ENCODE measurements at regions not wholly inside any gene's neighbourhood (a gene's known extent, or its start where the extent isn't known, plus 50 kb on each side); places are given as distances from the start of the nearest gene placed in this dataset.

DNA sequence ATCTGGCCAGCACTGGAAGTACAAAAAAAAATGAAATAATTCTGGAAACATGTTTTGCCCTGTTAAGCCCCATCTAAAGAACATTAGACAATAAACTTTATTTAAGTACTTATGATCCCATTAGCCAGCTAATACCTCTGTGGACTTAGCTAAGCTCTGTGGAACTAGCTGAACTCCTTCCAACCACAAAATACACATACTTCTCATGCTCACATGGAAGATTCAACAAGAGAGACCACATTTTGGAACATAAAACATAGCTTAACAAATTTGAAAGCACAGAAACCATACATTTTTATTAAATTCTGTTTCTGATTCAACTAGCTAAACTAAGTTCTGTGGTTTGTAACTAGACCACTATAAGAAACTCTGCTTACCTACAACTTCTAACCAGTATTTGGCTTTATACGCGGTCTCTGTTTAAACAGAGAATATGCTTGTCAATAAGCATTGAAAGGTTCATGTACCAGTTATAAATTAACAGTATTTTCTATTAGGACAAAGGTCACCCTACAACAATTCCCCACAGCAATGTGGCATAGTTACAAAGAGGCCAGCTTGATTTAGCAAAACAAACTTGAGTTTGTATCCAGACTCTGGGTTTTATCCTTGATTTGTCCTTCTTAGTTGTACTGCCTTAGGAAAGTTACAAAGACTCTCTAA is 300.1 kb downstream of the C12orf50 start:
- Mint-ChIP-seq H3K9me3 (peaks cover 3% of the 10 kb centered on the region), H3K27ac (no peak overlapping the region), H3K27me3 (no peaks in the 10 kb centered on the region), H3K4me1 (ENCODE audit: low read depth) (no peaks in the 10 kb centered on the region), H3K4me3 (no peak overlapping the region), H3K36me3 (ENCODE audit: low read depth) (no peaks in the 10 kb centered on the region)

DNA sequence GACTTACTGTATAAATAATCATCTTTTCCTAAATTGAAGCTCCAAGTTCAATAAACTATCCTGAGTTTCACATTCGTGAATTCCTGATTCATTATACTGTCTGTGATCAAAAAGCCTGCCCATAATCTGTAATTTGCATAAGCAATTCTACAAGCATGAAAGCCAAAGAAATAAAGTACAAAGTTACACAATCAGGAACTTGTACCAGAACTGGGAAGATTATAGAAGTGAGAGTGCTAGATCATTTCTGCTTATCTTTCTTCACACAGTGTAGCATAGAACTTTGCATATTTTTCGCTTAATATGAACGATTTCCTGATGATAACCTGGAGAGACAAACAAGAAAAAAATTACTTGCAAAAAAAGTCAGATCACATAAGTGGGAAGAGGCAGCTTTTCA is 308.2 kb downstream of the C12orf50 start:
- H3K9me3 Mint-ChIP-seq: no peaks in the 10 kb centered on the region
- H3K36me3 Mint-ChIP-seq (ENCODE audit: low read depth): no peaks in the 10 kb centered on the region
- H3K27ac Mint-ChIP-seq: no peak overlapping the region
- no peaks in the 10 kb centered on the region for H3K27me3 Mint-ChIP-seq
- H3K4me1 Mint-ChIP-seq (ENCODE audit: low read depth): no peaks in the 10 kb centered on the region
- no peak overlapping the region for H3K4me3 Mint-ChIP-seq

DNA sequence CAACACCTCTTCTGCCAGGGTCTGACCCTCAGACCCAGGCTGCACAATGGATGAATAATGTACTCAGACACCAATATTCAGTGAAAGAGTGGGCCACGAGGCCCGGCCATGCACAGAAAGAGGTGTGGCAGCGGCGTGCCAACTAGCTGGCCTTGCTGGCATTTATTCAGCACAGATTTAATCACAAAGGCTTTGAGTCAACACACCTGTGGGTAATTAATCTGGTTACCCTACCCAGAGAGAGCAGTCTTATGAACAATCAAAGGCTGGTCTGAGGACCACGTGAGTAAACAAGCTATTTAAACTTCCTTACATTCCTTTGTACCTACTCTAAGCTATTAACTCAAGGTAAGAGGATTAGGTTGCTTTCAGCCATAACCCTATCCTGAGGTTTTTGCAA is 324.8 kb downstream of the C12orf50 start:
- no peaks in the 10 kb centered on the region for H3K4me1 Mint-ChIP-seq (ENCODE audit: low read depth)
- no peaks in the 10 kb centered on the region for H3K36me3 Mint-ChIP-seq (ENCODE audit: low read depth)
- H3K9me3 Mint-ChIP-seq: peaks cover 6% of the 10 kb centered on the region
- H3K4me3 Mint-ChIP-seq: no peak overlapping the region
- no peak overlapping the region for H3K27ac Mint-ChIP-seq
- H3K27me3 Mint-ChIP-seq: no peaks in the 10 kb centered on the region

- H3K36me3 Mint-ChIP-seq (ENCODE audit: low read depth): no peaks in the 10 kb centered on the region
- no peaks in the 10 kb centered on the region for H3K4me1 Mint-ChIP-seq (ENCODE audit: low read depth)
- no peaks in the 10 kb centered on the region for H3K27me3 Mint-ChIP-seq
- no peak overlapping the region for H3K27ac Mint-ChIP-seq
- H3K4me3 Mint-ChIP-seq: no peak overlapping the region
- H3K9me3 Mint-ChIP-seq: peaks cover 8% of the 10 kb centered on the region
Observed at GRCh38 chr12:87690236-87690810, 338.9 kb downstream of the C12orf50 start.

GRCh38 chr12:87689196-87689595 is 340.0 kb downstream of the C12orf50 start:
- H3K9me3 Mint-ChIP-seq: peaks cover 8% of the 10 kb centered on the region
- no peaks in the 10 kb centered on the region for H3K4me1 Mint-ChIP-seq (ENCODE audit: low read depth)
- no peak overlapping the region for H3K27ac Mint-ChIP-seq
- no peaks in the 10 kb centered on the region for H3K27me3 Mint-ChIP-seq
- no peak overlapping the region for H3K4me3 Mint-ChIP-seq
- H3K36me3 Mint-ChIP-seq (ENCODE audit: low read depth): no peaks in the 10 kb centered on the region

GRCh38 chr12:87687362-87687761 is 341.8 kb downstream of the C12orf50 start:
- no peak overlapping the region for H3K4me3 Mint-ChIP-seq
- H3K36me3 Mint-ChIP-seq (ENCODE audit: low read depth): no peaks in the 10 kb centered on the region
- H3K9me3 Mint-ChIP-seq: peaks cover 4% of the 10 kb centered on the region
- no peaks in the 10 kb centered on the region for H3K27me3 Mint-ChIP-seq
- no peak overlapping the region for H3K27ac Mint-ChIP-seq
- H3K4me1 Mint-ChIP-seq (ENCODE audit: low read depth): no peaks in the 10 kb centered on the region

DNA sequence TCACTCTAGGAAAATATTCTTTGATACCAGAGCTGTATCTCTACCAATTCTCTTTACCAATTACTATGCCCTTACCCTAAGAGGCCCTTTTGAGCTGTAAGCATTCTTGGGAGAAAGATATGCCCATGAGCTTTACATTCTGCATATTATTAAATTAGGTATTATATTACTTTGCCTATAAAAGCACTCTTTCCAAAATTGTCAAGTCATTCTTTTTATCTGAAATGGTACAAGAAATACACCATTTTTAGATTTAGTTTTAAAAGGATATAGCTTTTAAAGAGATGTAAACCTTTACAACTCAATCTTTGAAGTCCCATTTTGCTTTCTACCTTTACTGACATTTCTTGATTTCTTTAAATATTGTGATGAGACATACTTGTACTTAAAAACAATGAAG is 343.5 kb downstream of the C12orf50 start:
- no peaks in the 10 kb centered on the region for H3K27me3 Mint-ChIP-seq
- H3K4me1 Mint-ChIP-seq (ENCODE audit: low read depth): no peaks in the 10 kb centered on the region
- H3K36me3 Mint-ChIP-seq (ENCODE audit: low read depth): no peaks in the 10 kb centered on the region
- H3K4me3 Mint-ChIP-seq: no peak overlapping the region
- H3K27ac Mint-ChIP-seq: no peak overlapping the region
- peaks cover 4% of the 10 kb centered on the region for H3K9me3 Mint-ChIP-seq

DNA sequence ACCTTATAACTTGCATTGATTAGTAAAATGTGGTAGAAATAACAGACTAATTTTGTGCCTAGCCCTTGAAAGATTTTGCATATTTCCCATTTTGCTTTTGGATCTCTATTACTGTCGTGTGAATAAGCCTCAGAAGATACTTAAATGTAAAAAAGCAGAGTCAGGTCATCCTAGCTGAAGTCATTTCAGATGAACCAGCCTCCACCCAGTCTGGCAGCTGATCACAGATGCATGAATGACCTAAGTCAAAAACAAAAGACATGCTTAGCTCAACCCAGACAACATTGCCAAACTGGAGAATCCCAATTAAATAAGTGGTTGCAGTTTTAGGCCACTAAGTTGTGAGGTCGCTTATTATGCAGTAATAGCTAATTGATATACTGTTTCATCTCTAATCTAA is 349.9 kb downstream of the C12orf50 start:
- Mint-ChIP-seq H3K4me3 (no peak overlapping the region), H3K4me1 (ENCODE audit: low read depth) (no peaks in the 10 kb centered on the region), H3K36me3 (ENCODE audit: low read depth) (no peaks in the 10 kb centered on the region), H3K27ac (no peak overlapping the region), H3K9me3 (peaks cover 5% of the 10 kb centered on the region), H3K27me3 (no peaks in the 10 kb centered on the region)

GRCh38 chr12:87678453-87678852 is 350.7 kb downstream of the C12orf50 start:
- H3K4me3 Mint-ChIP-seq: no peak overlapping the region
- peaks cover 5% of the 10 kb centered on the region for H3K9me3 Mint-ChIP-seq
- H3K27ac Mint-ChIP-seq: no peak overlapping the region
- H3K4me1 Mint-ChIP-seq (ENCODE audit: low read depth): no peaks in the 10 kb centered on the region
- no peaks in the 10 kb centered on the region for H3K27me3 Mint-ChIP-seq
- H3K36me3 Mint-ChIP-seq (ENCODE audit: low read depth): no peaks in the 10 kb centered on the region

- H3K27me3 Mint-ChIP-seq: no peaks in the 10 kb centered on the region
- peaks cover 5% of the 10 kb centered on the region for H3K9me3 Mint-ChIP-seq
- H3K4me1 Mint-ChIP-seq (ENCODE audit: low read depth): no peaks in the 10 kb centered on the region
- no peak overlapping the region for H3K4me3 Mint-ChIP-seq
- H3K27ac Mint-ChIP-seq: no peak overlapping the region
- no peaks in the 10 kb centered on the region for H3K36me3 Mint-ChIP-seq (ENCODE audit: low read depth)
Observed at GRCh38 chr12:87676731-87677130, 352.5 kb downstream of the C12orf50 start.

DNA sequence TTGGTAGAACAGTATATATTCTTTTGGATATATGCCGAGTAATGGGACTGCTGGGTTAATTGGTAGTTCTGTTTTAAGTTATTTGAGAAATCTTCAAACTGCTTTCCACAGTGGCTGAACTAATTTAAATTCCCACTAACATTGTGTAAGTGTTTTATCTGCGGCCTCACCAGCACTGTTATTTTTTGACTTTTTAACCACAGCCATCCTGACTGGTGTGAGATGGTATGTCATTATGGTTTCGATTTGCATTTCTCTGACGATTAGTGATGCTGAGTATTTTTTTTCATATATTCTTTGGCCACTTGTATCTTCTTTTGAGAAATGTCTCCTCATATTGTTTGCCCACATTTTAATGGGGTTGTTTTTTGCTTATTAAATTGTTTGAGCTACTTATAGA is 357.4 kb downstream of the C12orf50 start:
- H3K27me3 Mint-ChIP-seq: no peaks in the 10 kb centered on the region

DNA sequence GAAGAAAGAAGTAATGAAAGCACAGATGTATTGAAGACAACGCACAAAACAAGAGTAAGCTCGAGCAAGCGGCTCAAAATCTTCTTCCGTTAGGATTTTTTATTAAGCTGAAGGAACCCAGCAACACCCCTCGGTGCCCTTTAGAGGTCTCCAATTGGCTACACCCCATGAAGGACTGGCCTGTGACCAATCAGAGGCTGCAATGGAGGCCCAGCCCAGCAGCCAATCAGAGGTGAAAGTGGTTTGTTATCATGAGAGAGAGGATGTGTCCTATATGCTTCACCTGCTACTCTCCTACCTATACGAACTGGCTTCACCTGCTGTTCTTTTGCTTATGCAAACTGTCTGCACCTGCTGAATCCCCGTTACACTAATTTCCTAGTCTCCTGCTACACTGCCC is 358.8 kb downstream of the C12orf50 start:
- Mint-ChIP-seq H3K27ac (no peak overlapping the region), H3K4me3 (no peak overlapping the region), H3K9me3 (no peaks in the 10 kb centered on the region)

More for the DNA sequence above, 357.4 kb downstream of the C12orf50 start:
- no peaks in the 10 kb centered on the region for H3K9me3 Mint-ChIP-seq
- no peak overlapping the region for H3K27ac Mint-ChIP-seq
- H3K36me3 Mint-ChIP-seq (ENCODE audit: low read depth): no peaks in the 10 kb centered on the region
- H3K4me1 Mint-ChIP-seq (ENCODE audit: low read depth): no peaks in the 10 kb centered on the region
- H3K4me3 Mint-ChIP-seq: no peak overlapping the region

GRCh38 chr12:87667378-87667777 is 361.8 kb downstream of the C12orf50 start:
- Mint-ChIP-seq H3K36me3 (ENCODE audit: low read depth) (no peaks in the 10 kb centered on the region), H3K27me3 (no peaks in the 10 kb centered on the region), H3K4me1 (ENCODE audit: low read depth) (no peaks in the 10 kb centered on the region), H3K9me3 (no peaks in the 10 kb centered on the region), H3K4me3 (no peak overlapping the region), H3K27ac (no peak overlapping the region)

More for the DNA sequence above, 358.8 kb downstream of the C12orf50 start:
- H3K36me3 Mint-ChIP-seq (ENCODE audit: low read depth): no peaks in the 10 kb centered on the region
- no peaks in the 10 kb centered on the region for H3K27me3 Mint-ChIP-seq
- no peaks in the 10 kb centered on the region for H3K4me1 Mint-ChIP-seq (ENCODE audit: low read depth)

DNA sequence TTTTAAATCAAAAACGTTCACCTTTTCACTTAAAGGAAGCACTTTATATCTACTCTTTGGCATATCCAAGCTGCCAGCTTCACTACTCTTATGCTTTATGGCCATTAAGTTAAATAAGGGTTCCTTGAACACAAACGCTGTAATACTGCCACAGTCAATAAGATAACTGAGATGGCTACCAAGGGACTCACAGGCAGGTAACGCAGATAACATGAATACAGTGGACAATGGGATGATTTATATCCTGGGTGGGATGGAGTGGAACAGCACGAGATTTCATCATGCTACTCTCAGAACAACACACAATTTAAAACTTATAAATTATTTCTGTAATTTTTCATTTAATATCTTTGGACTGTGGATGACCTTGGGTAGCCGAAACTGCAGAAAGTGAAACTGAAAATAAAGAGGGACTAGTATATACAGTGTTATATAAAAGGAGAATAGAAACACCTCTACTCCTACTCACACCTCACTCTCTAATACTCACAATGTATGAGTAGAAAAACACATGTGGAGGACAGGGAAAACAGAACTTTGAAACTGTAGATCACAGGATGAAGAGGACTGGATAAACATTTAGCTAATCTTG is 367.3 kb downstream of the C12orf50 start:
- no peaks in the 10 kb centered on the region for H3K27me3 Mint-ChIP-seq
- no peaks in the 10 kb centered on the region for H3K36me3 Mint-ChIP-seq (ENCODE audit: low read depth)
- H3K27ac Mint-ChIP-seq: no peak overlapping the region
- peaks cover 10% of the 10 kb centered on the region for H3K4me1 Mint-ChIP-seq (ENCODE audit: low read depth)
- no peaks in the 10 kb centered on the region for H3K9me3 Mint-ChIP-seq
- H3K4me3 Mint-ChIP-seq: peak overlapping the region; percentile 10

- Mint-ChIP-seq H3K4me3 (no peak overlapping the region), H3K27ac (no peak overlapping the region), H3K4me1 (ENCODE audit: low read depth) (peaks cover 10% of the 10 kb centered on the region), H3K9me3 (no peaks in the 10 kb centered on the region), H3K27me3 (no peaks in the 10 kb centered on the region), H3K36me3 (ENCODE audit: low read depth) (no peaks in the 10 kb centered on the region)
Observed at GRCh38 chr12:87660987-87661774, 368.0 kb downstream of the C12orf50 start.
